Stimulated activated memory B cell treated with anti-CD40 and anti-IgM and Interleukin-4, amounts not matched to agents 10 μg/mL and 1 μg/mL and 100 μg/mL, for 72 hours (primary cell): ENCODE measurements at regions not wholly inside any gene's neighbourhood (a gene's known extent, or its start where the extent isn't known, plus 50 kb on each side); places are given as distances from the start of the nearest gene placed in this dataset.

Experiments used
- ATAC-seq: fragments of 150-1000 bp; cut with Tn5 transposase; 2 replicates; pipeline ENCODE4 v1.10.0; 2021
- H3K27ac Mint-ChIP-seq: one replicate; pipeline ENCODE4 v1.8.0; 2022; ENCODE audit warnings: mild to moderate bottlenecking, mixed read lengths
- H3K27me3 Mint-ChIP-seq: one replicate; pipeline ENCODE4 v1.8.0; 2022; ENCODE audit warnings: mixed read lengths
- H3K36me3 Mint-ChIP-seq: one replicate; pipeline ENCODE4 v1.8.0; 2022; ENCODE audit warnings: mixed read lengths
- H3K4me1 Mint-ChIP-seq: one replicate; pipeline ENCODE4 v1.8.0; 2022; ENCODE audit warnings: mixed read lengths
- H3K4me3 Mint-ChIP-seq: one replicate; pipeline ENCODE4 v1.8.0; 2022; ENCODE audit warnings: mild to moderate bottlenecking, moderate library complexity, mixed read lengths
- H3K9me3 Mint-ChIP-seq: one replicate; pipeline ENCODE4 v1.8.0; 2022; ENCODE audit warnings: mixed read lengths

DNA sequence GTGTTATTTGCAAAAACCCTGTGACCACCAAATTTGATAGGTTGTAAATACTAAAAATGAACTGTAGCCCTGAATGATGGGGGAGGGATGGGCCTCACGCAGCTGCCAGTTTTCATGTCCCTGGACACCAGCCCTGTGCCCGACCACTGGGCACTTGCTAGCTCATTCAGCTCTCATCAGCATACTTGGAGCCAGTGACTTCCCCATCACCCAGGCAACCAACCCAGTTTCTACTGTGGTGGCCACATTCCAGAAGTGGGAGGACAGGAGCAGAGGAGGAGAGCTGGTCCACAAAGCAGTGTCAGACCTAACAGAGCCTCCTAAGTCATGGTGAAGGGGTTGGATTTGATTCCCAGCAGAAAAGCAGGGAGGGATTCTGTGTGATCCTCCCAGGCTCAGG lies 128.2 kb downstream of the CPEB2 start:
- Mint-ChIP-seq H3K36me3 (no peaks in the 10 kb centered on the region), H3K27me3 (peaks cover 20% of the 10 kb centered on the region), H3K4me1 (no peaks in the 10 kb centered on the region), H3K4me3 (no peak overlapping the region), H3K27ac (no peak overlapping the region), H3K9me3 (peaks cover 5% of the 10 kb centered on the region)
- ATAC-seq, result no peak

DNA sequence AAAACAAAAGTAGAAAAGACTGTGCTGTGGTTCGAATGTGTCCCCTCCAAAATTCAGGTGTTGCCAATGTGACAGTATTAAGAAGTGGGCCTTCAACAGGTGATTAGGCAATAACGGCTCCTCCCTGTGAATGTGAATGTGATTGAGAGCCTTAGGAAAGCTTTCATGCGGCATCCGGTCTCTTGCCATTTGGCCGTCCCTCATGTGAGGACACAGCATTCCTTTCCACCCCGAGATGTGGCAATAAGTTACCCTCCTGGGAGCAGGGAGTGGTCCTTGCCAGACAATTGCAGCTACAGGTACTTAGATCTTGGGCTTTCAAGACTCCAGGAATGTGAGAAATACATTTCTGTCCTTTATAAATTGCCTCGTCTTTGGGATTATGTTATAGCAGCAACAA lies 129.3 kb downstream of the CPEB2 start:
- peaks cover 8% of the 10 kb centered on the region for H3K9me3 Mint-ChIP-seq
- peaks cover 4% of the 10 kb centered on the region for H3K36me3 Mint-ChIP-seq
- H3K4me3 Mint-ChIP-seq, result no peak overlapping the region
- H3K27me3 Mint-ChIP-seq, result peaks cover 15% of the 10 kb centered on the region
- H3K27ac Mint-ChIP-seq, result no peak overlapping the region
- no peak for ATAC-seq
- no peaks in the 10 kb centered on the region for H3K4me1 Mint-ChIP-seq

DNA sequence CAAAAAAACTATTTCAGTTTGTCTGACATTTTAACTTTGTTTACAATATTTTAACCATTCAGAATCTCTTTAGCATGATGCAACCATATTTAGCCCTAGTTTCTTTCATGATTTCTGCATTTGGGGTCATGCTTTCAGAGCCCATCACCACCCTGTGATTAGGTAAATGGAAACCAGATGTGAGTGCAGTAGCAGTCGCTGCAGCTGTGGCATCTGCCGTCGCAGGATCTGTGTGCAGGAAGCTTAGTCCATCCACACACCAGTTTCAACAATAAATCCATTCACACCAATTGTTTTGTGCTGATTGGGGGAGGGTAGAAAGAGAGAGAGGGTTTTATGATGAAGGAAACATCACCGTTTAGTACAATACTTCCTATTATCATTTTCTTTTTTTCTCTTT lies 130.5 kb downstream of the CPEB2 start:
- ATAC-seq, result no peak
- peaks cover 14% of the 10 kb centered on the region for H3K9me3 Mint-ChIP-seq
- H3K4me1 Mint-ChIP-seq, result no peaks in the 10 kb centered on the region
- H3K27me3 Mint-ChIP-seq, result peaks cover 13% of the 10 kb centered on the region
- no peak overlapping the region for H3K4me3 Mint-ChIP-seq
- no peak overlapping the region for H3K27ac Mint-ChIP-seq
- peaks cover 8% of the 10 kb centered on the region for H3K36me3 Mint-ChIP-seq

DNA sequence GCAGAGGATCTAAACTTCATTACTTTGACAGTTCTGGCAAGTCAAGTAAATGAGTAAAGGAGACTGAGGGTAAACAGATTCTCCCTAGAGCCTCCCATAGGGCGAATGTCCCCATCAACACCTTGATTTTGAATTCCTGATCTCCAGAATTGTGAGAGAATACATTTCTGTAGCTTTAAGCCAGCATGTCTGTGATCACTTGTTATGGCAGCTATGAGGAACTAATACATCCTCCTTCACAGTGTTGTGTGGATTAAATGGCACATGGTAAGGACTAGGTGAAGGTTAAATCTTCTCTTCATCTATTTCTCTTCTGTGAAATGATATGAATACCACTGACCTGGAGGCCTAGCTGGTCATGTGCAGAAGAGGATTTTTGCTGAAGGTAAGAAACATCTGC lies 137.3 kb downstream of the CPEB2 start:
- Mint-ChIP-seq H3K4me3 (no peak overlapping the region), H3K36me3 (peaks cover 8% of the 10 kb centered on the region), H3K9me3 (peaks cover 19% of the 10 kb centered on the region), H3K4me1 (no peaks in the 10 kb centered on the region), H3K27me3 (peaks cover under 1% of the 10 kb centered on the region), H3K27ac (no peak overlapping the region)
- ATAC-seq, result no peak

DNA sequence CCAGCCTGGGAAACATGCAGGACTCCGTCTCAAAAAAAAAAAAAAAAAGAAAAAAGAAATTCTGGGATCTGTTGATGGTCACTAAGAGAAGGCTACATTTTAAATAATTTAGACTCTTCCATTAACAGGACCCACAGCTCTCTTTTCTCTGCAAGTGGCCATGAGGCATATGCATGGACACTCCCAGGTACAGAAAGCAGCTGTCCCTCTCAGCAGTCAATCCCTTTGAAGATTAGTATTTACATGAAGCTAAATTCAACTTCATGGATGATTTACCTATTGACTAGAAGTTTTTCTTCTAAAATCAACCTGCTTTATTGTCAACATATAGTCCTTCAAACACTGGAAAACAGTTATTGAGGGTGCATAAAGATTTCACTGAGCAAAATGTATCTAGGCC lies 139.9 kb downstream of the CPEB2 start:
- no peaks in the 10 kb centered on the region for H3K4me1 Mint-ChIP-seq
- ATAC-seq, result no peak
- peaks cover 10% of the 10 kb centered on the region for H3K27me3 Mint-ChIP-seq
- peaks cover 8% of the 10 kb centered on the region for H3K9me3 Mint-ChIP-seq
- H3K4me3 Mint-ChIP-seq, result no peak overlapping the region
- no peaks in the 10 kb centered on the region for H3K36me3 Mint-ChIP-seq
- no peak overlapping the region for H3K27ac Mint-ChIP-seq

DNA sequence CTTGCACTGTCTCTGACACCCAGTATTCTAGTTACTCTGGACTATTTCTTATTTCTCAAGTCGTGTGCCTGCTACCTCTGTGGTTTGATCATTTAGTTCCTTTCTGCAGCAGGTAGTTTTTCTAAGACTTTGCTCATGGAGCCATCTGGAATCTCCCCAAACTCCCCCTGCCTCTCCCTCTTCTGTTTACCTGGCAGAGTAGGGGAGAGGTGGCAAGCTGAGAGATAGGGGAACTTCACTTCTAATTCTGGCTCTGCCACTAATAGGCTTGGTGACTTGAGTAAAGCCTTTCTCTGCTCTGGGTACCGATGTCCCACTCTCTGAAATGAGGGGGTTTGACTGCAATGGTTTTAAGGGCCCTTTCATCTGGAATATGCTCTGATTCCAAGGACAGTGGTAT lies 141.3 kb downstream of the CPEB2 start:
- H3K27ac Mint-ChIP-seq, result no peak overlapping the region
- H3K27me3 Mint-ChIP-seq, result peaks cover 10% of the 10 kb centered on the region
- H3K36me3 Mint-ChIP-seq, result no peaks in the 10 kb centered on the region
- H3K9me3 Mint-ChIP-seq, result no peaks in the 10 kb centered on the region
- H3K4me3 Mint-ChIP-seq, result no peak overlapping the region
- H3K4me1 Mint-ChIP-seq, result no peaks in the 10 kb centered on the region
- ATAC-seq, result peak; percentile 12

DNA sequence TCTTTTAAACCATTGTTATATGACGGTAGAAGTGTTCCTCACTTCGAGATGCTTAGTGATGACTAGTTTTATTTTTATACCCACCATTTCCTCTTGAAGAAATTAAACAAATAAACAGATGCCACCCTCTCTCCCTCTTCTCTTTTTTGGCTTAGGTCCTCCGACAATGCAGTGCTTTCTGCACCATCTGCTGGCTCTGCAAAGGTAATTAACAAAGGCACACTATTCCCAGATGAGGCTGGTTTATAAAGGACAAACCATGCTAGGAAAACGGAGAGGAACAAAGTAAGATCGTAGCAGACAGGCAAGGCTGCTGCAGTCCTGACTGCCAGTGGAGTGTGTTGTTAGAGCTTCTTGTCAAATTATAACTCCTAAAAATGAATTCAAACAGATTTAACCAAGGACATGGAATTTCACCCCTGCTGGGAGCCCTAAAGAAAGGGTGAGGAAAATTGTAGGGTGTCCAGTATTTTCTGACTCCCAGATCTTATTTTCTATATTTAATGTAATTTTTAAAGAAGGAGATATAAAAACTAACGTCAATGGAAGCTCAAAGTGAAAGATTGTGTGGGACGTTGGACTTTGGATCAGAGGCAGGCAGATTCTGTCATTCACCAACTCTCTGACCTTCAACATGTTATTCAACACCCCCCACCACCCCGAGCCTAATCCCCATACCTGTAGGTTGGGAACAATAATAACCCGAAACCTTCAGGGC lies 142.1 kb downstream of the CPEB2 start:
- H3K9me3 Mint-ChIP-seq, result no peaks in the 10 kb centered on the region

DNA sequence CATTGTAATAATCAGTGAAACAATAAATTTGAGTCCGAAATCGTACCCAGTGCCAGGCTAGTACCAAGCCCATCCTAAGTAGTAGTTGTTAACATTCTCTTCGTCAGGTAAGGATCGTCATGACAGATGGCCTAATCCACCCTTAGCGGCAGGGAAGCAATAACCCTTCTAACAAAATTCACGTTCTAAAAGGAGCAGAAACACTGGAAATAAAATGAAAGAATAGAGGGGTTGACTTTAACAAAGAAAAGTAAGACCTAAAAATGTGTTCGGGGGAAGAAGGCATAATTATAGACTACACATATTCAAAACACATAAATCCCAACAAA lies 142.7 kb downstream of the CPEB2 start:
- Mint-ChIP-seq H3K27ac (no peak overlapping the region), H3K4me3 (no peak overlapping the region)

More for the DNA sequence above, 142.1 kb downstream of the CPEB2 start:
- ATAC-seq, result no peak
- Mint-ChIP-seq H3K27me3 (peaks cover 10% of the 10 kb centered on the region), H3K36me3 (no peaks in the 10 kb centered on the region), H3K4me1 (peaks cover 3% of the 10 kb centered on the region), H3K27ac (no peak overlapping the region), H3K4me3 (no peak overlapping the region)

DNA sequence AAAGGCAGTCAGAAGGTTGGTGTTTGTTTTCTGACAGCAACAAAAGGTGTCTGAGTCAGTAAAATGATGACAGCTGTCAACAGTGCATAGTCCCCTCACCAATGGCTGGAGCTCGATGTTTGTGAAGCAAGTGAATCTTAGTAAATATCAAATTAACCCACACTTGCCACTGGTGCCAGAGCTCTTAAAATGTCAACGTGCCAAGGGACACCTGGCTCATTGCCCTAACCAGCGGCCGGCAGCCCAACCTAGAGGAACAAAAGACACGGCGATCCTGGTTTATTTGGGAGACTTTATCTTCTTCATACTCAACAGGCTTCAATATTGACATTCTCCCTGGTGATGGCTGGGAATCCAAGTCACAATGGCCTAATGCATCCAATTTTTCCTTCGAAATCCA lies 143.4 kb downstream of the CPEB2 start:
- Mint-ChIP-seq H3K36me3 (no peaks in the 10 kb centered on the region), H3K9me3 (no peaks in the 10 kb centered on the region), H3K4me3 (no peak overlapping the region), H3K4me1 (peaks cover 5% of the 10 kb centered on the region), H3K27me3 (peaks cover 10% of the 10 kb centered on the region), H3K27ac (no peak overlapping the region)
- ATAC-seq, result no peak

More for the DNA sequence above, 142.7 kb downstream of the CPEB2 start:
- H3K27me3 Mint-ChIP-seq, result peaks cover 10% of the 10 kb centered on the region
- no peaks in the 10 kb centered on the region for H3K9me3 Mint-ChIP-seq
- H3K4me1 Mint-ChIP-seq, result peaks cover 5% of the 10 kb centered on the region
- no peaks in the 10 kb centered on the region for H3K36me3 Mint-ChIP-seq
- ATAC-seq, result no peak

DNA sequence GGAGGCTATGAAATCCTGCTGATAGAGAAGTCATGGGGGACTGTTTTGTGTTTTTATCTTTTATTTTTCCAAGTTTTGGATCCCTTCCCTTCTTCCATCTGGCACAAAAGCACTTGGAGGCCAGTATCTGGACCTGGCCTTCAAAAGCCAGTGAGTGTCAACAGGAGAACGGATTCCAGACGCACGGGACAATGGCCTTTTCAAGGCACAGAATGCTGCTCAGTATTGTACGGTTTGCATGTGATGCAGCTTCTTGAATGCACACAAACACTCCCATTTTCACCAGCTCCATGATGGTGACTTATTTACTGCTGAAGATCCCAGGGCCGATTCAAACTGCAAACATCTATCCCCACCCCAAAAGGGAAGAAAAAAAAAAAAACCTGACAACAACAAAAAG lies 145.4 kb downstream of the CPEB2 start:
- no peaks in the 10 kb centered on the region for H3K36me3 Mint-ChIP-seq
- H3K27ac Mint-ChIP-seq, result no peak overlapping the region
- H3K4me3 Mint-ChIP-seq, result no peak overlapping the region
- no peaks in the 10 kb centered on the region for H3K9me3 Mint-ChIP-seq
- no peak for ATAC-seq
- H3K27me3 Mint-ChIP-seq, result peaks cover 10% of the 10 kb centered on the region
- peaks cover 5% of the 10 kb centered on the region for H3K4me1 Mint-ChIP-seq

DNA sequence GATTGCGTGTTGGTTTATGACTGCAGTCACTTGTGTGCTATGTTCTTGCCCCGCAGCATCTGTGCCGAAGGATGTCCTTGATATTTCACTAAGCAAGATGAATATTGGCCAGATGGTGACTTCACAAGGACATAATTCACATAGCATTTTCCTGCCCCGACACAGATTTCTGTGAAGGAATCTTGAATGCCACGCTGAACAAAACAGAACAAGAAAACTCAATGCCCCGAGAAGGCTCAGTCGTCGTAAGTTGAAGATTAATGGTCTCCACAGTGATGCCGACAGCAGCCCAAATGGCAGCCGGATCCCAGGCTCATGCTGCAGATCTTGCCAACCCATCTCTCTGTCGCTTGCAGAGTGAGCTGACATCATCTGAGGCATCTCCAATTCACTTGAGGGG lies 145.9 kb downstream of the CPEB2 start:
- no peak for ATAC-seq
- Mint-ChIP-seq H3K4me3 (no peak overlapping the region), H3K36me3 (no peaks in the 10 kb centered on the region), H3K4me1 (peaks cover 5% of the 10 kb centered on the region), H3K27me3 (peaks cover 10% of the 10 kb centered on the region), H3K9me3 (no peaks in the 10 kb centered on the region), H3K27ac (no peak overlapping the region)

DNA sequence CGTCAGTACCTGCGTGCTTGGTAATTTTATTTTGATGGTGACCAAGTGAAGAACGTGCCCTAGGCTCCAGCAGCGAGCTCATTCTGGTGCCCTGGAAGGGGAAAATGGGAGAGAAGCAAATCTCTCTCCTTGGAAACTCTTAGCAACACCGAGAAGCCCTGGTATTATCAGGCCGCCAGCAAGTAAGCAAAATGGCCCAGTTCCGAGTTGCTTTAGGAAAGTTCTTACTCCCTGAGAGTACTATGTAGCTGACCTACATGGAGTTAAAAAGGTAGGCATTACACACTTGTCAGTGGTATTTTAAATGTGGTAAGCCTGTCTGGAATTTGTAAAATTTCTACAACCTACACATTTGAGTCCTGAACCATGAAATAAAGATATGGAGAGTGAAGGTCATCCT lies 146.4 kb downstream of the CPEB2 start:
- Mint-ChIP-seq H3K27ac (no peak overlapping the region), H3K9me3 (no peaks in the 10 kb centered on the region), H3K27me3 (peaks cover 10% of the 10 kb centered on the region), H3K4me3 (no peak overlapping the region), H3K4me1 (peaks cover 5% of the 10 kb centered on the region), H3K36me3 (no peaks in the 10 kb centered on the region)
- no peak for ATAC-seq

DNA sequence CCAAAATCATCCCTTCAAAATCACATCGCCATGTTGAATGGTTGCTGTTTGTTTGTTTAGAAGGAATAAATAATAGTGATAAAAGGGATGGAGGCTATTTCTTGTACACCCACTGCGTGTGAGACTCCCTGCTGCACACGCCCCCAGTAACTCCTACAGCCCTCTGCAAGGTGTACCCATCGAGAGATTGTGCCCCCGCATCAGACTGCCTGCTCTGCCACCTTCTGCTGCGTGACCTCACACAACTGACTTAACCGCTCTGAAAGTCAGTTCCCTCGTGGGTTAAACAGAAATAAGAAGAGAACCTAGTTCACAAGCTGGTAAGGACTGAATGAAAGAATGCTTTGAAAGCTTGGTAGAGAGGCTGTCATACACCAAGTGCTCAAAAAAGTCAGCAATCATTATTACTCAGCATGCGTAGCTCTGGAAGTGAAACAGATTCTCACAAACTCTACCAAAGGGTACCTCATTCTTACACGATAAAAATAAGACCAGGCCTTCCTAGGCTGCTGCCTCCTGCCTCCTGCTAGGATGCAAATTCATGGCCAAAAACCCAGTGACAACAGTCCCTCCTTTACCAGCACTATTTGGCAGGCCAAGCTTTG lies 147.1 kb downstream of the CPEB2 start:
- Mint-ChIP-seq H3K27ac (peak overlapping the region; percentile 29), H3K4me1 (peaks cover 5% of the 10 kb centered on the region), H3K27me3 (peaks cover 10% of the 10 kb centered on the region), H3K4me3 (no peak overlapping the region), H3K9me3 (no peaks in the 10 kb centered on the region), H3K36me3 (no peaks in the 10 kb centered on the region)
- peak; percentile 71 for ATAC-seq

DNA sequence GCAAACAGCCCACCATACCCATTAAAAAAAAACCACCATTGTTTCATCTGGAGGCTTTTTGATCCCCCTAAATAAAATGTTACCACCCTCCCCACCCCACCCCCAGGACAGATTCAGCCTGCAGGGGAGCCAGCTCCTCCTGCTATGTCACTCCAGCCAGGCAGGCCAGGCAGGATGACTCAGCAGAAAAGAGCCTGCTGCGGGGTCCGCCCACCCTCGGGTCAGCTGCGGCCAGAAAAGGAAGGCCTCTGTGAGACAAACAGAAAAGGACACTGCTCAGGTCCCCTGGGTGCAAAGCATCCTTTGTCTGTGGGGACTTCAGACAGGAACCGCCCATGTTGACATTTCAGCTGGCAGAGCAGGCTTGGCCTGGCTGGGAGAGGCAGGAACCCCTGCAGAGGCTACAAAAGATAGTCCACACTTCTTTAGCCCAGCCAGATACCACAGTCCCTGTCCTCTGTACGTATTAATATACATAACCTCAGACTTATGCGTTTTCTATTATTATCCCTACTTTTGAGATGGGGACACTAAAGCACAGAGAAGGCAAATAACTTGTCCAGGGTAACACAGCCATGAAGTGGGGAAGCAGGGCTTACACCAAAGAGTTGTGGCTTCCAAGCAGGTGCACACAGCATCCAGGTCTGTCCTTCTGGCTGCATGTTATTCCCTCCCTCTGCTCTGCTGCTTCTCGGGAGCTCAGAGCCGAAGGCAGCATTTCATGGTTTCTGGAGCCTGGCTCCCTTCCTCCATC lies 147.7 kb downstream of the CPEB2 start:
- Mint-ChIP-seq H3K27me3 (peaks cover 6% of the 10 kb centered on the region), H3K9me3 (no peaks in the 10 kb centered on the region), H3K4me1 (peaks cover 5% of the 10 kb centered on the region), H3K4me3 (no peak overlapping the region), H3K36me3 (no peaks in the 10 kb centered on the region), H3K27ac (peak overlapping the region; percentile 29)
- ATAC-seq, result peak; percentile 66

DNA sequence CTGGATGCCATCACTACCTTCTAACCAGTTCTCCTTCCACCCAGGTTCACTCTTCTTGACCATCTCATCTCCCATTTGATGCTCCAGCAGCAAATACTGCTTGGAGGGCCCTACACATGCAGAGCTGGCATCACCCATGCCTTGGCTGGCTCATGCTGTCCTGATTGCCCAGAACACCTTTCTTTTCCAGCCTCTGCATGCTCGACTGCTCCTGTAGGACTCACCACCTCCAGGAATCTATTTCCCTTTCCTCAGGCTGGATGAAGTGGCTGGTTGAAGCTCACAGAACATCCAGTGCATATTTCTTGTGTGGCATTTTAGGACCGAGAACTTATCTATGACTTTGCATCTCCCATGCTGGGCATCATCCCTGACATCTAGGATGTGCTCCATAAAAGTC lies 148.3 kb downstream of the CPEB2 start:
- no peak overlapping the region for H3K4me3 Mint-ChIP-seq
- H3K27me3 Mint-ChIP-seq, result no peaks in the 10 kb centered on the region
- peaks cover 5% of the 10 kb centered on the region for H3K4me1 Mint-ChIP-seq
- no peak overlapping the region for H3K27ac Mint-ChIP-seq
- no peaks in the 10 kb centered on the region for H3K9me3 Mint-ChIP-seq
- H3K36me3 Mint-ChIP-seq, result no peaks in the 10 kb centered on the region
- ATAC-seq, result no peak

DNA sequence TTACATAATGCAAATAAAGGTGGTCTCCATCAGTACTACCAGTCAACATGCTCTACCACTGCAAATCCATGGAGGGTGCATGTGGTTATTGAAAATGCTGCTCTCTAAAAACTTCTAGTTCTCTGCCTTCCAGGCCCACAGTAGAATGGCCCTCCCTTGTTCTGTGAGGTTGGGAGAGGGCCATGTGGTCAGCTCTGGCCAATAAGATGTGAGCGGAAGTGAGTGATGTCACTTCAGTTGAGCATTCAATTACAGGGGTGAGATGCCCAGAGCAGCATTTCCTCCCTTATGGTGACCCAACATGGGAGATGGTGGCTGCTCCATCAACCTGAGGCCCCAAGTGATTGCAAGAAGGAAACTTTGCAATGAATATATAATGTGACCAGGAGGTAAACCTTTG lies 148.8 kb downstream of the CPEB2 start:
- H3K36me3 Mint-ChIP-seq, result no peaks in the 10 kb centered on the region
- ATAC-seq, result no peak

More for the DNA sequence above, 148.8 kb downstream of the CPEB2 start:
- Mint-ChIP-seq H3K4me1 (peaks cover 5% of the 10 kb centered on the region), H3K27me3 (no peaks in the 10 kb centered on the region), H3K27ac (no peak overlapping the region), H3K9me3 (no peaks in the 10 kb centered on the region), H3K4me3 (no peak overlapping the region)
